Right kidney (tissue), 1 donor: ENCODE measurements at regions not wholly inside any gene's neighbourhood (a gene's known extent, or its start where the extent isn't known, plus 50 kb on each side); places are given as distances from the start of the nearest gene placed in this dataset.

Experiments
- DNase-seq: peaks from one replicate; pipeline ENCODE4 v3.0.0-alpha.2; 2016

DNA sequence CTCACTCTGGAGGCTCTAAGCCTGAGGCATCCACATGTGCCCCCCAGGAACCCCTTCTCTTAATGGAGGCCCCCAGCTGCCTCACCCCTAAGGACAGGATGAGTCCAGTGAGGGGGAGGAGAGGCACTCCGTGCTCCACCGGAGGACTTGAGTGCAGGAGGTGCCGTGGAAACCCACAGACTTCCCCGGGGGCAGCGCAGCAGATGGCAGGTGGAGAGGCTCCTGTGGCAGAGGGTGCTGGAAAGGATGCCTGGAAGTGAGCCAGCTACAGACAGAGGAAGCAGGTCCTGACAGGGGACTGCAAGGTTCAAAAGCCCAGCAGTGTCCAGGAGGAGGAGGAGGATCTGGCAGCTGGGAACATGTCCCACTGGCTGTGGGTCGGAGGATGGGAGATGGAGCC, 1384.0 kb downstream of the TBC1D22A start:
- no peak for DNase-seq

DNA sequence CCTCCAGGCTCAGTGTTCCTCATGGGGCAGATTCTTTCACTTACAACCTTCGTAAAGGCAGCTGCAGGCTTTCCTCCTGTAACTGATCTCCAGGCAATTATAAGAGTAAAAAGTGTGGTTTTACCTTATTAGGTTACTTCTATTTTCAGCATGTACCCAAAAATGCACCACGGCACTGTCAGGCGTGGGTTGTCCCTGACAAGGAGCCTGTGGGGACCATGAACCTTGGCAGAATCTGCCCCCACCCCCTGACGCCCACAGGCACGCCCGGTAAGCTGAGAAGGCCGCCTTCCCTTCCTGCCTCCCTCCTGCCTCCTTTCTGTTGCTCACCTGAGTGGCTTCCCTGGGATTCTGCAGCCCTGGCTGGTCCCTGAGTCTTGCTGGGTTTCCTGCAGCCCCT, 1383.3 kb downstream of the TBC1D22A start:
- no peak for DNase-seq

DNA sequence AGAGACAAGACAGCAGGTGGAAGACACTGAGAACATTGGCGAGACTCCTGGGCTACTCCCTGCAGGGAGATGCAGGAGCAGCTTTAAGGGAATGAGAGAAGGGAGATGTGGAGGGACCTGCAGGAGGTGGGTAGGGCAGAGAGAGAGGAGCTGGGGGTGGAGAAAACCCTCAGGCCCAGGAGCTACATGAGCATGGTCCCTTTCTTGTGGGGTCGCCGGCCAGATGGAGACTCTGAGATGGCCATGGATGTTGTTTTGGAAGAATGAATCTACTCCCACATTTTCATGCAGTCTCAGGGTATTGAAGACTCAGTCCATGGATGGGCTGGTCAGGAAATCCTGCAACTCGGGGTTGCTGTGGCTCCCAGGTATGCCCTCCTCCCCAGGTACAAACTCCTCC, 1381.9 kb downstream of the TBC1D22A start:
- DNase-seq, result no peak

DNA sequence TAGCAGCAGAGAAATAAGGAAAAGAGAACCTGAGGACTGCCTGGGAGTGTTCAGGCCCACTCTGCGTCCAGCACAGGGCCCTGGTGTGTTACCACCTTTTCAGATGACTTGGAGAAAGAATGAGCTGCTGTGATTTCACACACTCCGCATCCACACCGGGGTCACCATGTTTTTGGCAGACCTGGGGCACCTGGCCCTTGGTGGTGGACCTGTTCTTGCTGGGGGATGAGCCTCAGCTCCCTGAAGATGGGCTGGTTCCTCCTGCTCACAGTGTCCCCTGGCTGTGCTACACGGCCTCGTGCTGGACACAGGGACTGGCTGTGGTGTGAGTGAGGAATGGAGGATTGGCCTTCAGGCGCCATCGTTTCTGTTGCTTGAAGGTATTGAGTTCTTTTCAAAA, 1381.4 kb downstream of the TBC1D22A start:
- DNase-seq, result no peak

DNA sequence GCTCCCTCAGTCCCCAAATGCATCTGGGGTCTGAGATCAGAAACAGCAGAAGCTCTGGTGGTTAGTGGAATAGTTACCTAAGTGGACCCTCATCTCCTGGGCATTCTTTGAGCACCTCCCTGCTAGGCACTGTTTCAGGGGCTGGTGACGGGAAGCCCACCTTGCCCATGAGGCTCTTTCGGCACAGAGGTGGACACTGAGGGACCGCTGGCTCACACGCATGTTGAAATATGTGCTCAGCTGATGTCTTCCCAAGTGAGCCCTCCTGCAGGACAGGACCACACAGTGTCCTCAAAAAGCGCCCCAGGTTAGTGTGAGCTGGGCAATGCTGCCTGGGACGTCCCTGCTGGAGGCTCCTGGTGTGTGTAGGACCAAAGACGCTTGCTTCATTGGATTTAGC, 1379.9 kb downstream of the TBC1D22A start:
- no peak for DNase-seq

DNA sequence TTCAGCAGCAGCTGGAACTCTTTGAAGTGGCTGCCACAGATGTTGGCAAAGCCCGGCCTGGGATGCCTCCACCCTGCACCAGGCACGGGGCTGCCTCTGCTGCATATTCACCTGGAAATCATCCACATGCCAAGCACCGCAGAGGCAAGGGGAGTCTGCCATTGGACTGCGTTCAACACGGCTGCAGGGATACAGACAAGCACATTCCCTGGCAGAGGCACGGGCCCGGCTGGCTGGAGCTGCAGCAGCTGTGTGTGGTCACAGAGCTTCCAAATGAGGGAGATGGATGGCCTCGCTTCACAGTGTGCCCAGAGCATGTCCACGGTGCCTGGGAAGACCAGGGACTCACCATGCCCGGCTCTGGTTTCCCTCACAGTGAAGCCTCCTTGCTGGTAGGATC, 1378.9 kb downstream of the TBC1D22A start:
- no peak for DNase-seq

DNA sequence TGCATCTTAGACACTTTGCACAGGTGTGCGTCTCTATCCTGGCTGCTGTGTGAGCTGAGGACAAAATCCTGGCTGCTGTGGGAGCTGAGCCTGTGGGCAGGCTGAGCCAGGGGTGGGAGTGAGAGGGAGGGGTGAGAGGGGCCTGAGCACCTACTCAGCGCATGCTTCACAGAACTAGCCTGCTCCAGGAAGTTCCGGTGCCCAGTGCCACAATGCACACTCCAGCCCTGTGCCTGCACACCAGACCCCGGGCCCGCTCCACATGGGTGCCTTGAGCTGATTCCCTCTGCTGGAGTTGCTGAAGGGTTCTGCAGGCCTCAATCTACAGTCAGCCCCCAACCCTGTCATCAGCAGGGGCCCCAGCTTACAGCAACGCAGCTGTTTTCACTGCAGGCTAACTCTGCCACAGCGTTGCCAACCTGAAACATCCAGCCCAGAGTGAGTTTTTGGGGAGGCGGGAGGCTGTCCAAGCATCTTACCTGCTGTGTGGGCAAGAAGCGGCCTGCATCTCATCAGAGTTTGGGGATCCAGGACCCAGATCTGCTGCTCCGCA, 1377.9 kb downstream of the TBC1D22A start:
- no peak for DNase-seq

DNA sequence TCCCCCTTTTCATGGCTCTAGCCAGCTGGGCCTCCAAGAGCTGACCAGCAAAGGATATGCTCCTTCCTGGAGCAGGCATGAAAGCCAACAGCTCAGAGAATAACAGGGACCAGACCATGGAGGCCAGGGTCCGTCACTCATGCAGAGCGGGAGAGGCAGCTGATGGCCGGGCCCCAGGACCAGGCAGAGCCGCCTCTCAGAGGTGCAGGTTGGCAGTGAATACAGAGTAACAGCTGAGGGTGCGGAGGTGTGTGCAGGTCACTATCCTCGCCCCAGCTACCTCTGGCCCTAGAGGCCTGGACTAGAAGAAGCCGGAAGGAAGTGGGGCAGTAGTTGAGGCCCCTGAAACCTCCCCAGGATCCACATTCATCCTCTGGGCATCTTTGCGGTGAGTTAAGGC, 1377.3 kb downstream of the TBC1D22A start:
- DNase-seq, result no peak

DNA sequence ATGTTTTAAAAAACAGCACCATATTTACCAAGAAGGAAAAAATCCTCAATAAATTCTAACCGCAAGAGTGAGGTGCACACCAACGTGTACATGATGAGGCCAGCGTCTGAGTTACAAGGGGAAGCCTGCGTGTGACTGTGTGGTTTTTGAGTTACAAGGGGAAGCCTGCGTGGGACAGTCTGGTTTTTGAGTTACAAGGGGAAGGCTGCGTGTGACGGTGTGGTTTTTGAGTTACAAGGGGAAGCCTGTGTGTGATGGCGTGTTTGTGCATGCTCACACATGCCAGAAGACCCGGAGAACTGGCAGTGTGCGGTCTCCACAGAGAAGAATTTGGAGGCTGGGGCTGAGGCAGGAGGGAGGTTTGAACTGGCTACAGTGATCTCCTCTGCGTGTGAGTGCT, 1376.4 kb downstream of the TBC1D22A start:
- no peak for DNase-seq

DNA sequence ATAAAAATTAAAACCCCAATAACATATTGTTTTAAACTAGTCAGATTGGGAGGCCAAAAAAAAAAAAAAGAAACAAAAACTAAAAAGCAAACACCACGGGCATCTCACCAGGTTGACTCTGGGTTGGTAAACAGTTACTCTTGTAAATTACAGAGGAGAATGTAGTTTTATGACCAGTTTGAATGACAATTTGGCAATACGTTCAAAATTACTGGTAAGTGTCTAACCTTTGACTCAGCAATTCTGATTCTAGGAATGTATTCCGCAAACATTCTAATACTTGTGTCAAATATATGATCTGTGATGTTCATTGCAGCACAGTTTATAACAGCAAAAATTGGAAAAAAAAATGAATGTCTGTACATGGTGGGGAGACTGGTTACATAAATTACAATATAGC, 1376.0 kb downstream of the TBC1D22A start:
- DNase-seq, result no peak

DNA sequence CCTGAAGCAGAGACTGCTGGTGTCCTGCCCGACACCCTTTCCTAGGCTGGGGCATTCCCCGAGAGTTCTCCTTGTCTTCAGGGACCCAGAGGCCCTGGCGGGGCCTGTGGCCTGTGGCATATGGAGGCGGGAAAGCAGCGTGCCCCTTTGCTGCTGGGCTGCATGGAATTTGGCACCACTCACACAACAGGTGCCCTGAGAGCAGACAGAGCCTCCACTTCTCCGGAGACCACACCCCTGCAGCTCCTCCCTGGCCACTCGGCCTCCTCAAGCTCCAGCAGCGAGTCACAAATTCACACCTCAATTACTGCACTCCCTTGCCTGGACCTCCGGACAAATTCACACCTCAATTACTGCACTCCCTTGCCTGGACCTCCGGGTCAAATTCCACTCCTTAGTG, 1375.2 kb downstream of the TBC1D22A start:
- no peak for DNase-seq

DNA sequence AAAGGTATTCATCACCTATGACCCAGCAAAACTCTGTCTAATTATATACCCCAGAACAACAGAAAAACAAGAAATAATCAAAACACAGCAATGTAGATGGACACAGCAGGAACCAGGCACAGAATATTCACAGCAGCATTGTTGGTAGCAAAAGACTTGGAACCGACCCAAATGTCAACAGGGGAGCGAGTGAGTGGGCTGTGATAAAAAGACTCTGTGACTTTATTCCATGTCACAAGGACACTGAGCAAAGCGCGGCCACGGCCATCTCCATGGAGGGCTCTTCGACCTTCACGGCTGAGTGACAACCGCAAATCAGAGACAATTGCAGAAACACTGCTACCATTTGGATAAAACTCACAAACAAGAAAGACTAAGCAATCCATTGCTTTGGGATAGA, 1373.1 kb downstream of the TBC1D22A start:
- DNase-seq, result no peak

DNA sequence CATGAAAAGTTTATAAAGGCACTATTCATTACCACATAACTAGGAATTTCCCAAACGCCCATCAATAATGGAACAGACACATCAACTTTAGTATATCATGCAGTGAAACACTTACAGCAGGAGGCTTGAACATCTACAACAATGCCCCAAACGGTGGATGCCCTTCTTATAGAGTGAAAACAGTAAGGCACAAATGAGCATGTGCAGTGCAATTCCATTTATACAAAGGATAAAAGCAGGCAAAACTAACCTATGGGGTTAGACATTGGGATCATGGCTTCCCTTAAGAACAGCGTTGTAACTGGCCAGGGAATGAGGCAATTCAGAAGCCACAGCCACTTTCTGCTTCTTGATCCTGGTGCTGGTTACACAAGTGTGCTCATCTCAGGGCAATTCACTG, 1363.0 kb downstream of the TBC1D22A start:
- no peak for DNase-seq

DNA sequence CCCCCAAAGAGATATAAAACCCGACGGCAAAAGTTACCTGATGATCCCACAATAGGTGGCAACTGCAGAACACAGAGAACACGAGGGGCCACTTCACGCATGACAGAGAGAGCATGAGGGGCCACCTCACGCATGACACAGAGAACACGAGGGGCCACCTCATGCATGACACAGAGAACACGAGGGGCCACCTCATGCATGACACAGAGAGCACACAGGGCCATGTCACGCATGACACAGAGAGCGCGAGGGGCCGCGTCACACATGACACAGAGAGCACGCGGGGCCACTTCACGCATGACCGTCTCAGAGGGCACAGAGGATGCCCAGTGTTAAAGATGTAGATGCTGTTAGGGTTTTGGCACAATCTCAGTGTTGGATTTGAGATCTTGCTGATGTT, 1359.5 kb downstream of the TBC1D22A start:
- no peak for DNase-seq

DNA sequence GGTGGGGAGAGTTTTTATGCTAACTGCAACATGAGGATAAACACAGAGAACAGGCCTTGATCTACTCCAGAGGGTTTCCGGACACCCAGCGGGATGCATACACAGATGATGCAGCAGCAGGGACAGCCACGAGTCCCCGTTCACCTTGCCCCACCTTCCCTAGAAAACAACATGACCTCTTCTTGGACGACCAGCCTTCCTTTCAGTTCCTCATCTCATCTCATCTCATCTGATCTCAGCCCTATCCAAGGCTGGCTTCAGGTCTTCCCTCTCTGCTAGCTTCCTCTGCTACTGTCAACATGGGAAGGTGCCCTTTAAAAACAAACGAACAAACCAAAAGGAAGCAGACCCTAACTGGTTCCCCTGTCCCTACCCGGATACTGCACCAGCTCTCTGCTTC, 1356.2 kb downstream of the TBC1D22A start:
- no peak for DNase-seq

DNA sequence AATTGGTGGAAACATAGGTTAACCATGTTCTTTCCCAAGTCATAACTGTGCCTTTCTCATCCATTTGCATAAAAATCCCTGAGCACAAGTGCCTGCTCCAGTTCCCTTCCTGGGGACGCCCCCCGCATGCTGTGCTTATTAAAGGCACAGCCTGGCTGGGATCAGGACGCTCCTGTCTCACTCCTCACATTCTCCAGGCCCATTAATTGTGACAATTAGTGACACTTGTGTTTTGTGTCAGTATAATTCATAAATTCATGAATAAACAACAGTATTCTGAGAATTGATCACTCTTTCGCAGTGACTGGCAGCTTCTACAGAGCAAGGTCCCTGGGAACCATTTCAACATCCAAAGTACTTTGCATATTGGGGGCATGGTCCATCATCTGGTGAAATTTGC, 1354.4 kb downstream of the TBC1D22A start:
- no peak for DNase-seq

DNA sequence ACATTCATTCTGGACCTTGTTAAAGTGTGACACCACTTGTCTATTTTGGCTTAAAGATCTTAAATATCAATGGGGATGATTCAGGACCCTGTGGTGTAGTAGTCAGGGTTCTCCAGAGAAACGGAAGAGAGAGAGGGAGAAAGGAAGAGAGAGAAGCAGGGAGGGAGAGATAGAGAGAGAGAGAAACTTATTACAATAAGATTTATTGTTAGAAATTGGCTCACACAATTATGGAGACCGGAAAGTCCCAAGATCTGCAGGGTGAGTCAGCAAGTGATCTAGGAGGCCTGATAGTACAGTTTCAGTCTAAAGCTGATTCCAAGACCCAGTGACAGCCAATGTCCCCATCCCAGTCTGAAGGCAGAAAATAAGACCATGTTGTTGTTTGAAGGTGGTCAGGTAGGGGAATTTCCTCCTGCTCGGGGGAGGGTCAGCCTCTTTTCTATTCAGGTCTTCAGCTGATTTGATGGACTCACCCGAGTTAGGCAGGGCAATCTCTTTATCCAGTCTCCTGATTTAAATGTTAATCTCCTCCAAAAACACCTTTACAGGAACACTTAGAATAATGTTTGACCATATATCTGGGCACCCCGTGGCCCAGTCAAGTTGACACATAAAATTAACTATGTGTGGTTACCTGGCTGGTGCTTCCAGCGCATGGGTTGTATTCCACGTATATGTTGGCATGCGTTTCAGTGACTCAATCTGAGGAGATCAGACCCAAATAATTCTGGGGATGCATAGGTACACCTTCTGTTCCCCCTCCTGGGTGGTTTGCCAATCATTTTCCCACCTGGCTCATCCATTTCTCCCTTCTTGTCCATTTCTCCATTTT, 1350.5 kb downstream of the TBC1D22A start:
- DNase-seq, result no peak

DNA sequence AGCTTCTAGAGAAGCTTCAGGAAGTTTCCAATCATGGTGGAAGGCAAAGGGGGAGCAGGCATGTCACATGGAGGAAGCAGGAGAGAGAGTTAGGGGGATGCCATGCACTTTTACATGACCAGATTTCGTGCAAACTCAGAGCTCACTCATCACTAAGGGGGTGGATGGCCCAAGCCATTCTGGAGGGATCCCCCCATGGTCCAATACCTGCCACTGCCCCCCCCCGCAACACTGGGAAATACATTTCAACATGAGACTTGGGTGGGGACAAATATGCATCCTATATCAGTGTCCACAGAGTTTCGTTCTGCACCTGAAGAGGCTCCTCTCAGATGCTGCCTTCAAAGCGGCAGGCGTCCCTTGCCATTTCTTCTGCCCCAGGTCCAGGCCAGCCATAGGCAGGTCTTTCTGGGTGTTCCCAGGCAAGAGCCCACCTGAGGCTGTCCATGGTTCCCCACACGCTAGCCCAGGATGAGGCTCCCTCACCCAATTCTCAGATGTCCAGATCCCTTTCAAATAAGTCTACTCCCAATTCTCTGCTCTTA, 1344.3 kb downstream of the TBC1D22A start:
- DNase-seq, result no peak

DNA sequence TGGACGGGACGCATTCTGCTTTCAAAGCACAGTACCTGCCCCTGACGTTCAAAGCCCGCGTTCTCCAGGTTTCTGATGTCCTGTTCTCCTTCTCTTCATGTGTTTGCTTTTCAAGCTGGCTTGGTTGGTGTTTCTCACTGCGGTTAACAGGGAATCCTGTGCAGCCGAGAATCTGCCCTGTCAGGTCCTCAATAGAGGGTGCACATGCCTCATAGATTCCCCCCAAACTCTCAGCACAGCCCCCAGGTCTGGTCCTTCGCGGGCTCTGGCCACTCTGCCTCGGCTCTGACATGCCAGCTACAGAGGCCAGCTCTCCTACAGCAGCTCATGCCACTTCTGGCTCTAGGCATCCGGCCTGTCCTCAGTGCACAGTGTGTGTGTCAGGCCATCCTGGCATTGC, 1343.8 kb downstream of the TBC1D22A start:
- no peak for DNase-seq

DNA sequence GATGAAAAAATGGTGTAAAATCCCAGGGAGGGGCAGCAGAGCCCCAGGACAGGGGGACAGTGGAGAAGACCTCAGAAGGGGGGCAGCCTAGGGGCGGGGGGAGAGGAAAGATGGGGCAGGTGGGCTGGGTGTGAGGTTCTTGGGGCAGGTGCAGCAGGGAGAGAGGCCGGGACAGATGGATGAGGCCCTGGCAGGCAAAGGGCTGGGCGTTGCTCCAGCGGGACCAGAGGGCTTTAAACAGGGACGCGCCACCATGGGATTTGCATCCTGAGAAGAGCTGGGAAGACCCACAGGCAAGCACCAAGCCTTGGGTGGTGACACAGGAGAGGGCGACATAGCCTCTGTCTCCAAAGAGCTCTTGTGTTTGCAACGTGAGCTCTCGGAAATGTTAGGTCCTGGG, 1342.8 kb downstream of the TBC1D22A start:
- DNase-seq, result no peak

DNA sequence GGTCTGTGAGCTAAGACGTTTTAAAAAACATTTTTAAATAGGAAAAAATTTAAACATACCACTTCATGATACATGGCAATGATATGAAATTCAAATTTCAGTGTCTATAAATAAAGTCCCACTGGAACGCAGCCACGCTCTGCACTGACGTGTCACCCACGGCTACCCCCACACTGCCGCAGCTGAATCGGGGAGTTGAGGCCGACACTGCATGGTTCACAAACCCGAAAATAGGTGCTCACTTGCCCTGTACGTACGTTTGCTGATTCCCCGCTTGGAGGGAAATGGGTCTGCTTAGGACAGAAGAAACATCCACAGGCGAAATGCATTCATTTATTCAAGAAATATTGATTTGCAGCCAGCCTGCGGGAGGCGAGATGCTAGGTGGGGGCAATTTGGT, 1342.3 kb downstream of the TBC1D22A start:
- no peak for DNase-seq

DNA sequence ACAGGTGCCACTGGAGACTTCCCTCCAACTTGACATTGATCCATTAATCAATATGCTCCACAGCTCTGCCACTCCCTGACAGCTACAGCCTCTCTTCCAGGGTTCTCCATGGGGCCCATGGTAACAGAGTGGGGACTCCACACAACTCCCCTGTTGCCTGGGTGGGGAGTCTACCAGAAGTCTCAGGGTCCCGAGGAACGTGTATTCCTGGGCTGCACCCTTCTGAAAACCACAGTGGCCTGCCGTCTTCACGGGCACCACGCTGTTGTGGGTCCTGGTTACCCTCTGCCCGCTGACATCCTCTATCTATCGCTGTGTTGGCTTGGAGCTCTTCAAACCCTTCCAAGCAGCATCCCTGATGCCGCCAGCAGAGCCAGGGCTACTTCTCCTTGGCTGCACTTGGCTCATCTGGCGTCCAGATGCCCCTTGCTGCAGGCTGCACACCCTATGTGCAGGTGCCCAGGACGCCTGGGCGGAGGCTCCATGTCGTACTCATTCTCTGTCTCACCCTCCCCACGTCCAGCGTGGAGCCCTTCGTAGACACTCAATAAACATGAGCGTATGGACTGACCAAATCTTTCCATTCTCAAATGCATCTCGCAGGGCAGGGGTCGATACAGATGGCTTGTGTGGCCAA, 1341.8 kb downstream of the TBC1D22A start:
- DNase-seq, result no peak

DNA sequence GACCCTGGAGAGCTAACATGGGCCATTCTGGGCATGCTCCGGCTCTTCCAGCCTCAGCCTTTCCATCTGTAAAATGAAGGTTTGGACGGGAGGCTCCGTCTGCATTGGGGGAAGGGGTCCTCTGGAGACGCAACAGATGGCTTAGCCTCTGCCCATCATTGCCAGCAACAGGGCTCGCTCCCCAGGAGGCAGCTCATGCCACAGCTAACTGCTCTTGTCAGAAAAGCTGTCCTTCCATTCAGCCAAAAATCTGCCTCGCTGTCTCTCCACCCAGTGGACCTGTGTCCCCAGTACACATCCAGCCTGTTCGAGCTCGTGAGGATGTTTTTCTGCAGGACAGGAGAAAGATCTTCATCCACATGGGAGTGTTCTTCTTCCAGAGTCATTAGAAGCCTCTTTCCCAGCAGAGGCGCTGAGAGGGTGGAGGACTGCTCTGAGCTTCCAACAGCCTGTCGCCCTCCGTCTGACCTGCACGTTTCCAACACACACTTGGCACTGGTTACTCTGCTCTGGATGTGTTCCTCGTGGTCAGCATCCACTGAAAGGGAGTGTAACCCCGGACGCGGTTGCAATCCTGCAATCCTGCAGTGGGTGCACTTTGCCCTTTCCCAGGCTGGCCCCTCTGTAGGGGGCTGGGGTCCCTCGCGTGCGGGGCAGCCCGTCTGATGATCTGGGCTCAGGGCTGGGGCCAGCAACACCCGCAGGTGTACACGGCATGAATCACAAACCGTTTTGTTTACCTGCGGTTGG, 1340.9 kb downstream of the TBC1D22A start:
- DNase-seq, result no peak
